Common myeloid progenitor, CD34-positive (primary cell): ENCODE measurements at regions not wholly inside any gene's neighbourhood (a gene's known extent, or its start where the extent isn't known, plus 50 kb on each side); places are given as distances from the start of the nearest gene placed in this dataset.

Source experiments
- CTCF ChIA-PET: fragments of 350-600 bp; sonication (Branson Sonifier 250); formaldehyde crosslinking; loops from one replicate; lab custom pipeline; 2021; ENCODE audit warnings: antibody characterized with exemption; lab: Charles Lee
- POLR2A ChIA-PET: fragments of 350-600 bp; sonication (Branson Sonifier 250); formaldehyde crosslinking; loops from one replicate; lab custom pipeline; 2021; ENCODE audit warnings: antibody characterized with exemption; lab: Charles Lee
- DNase-seq, 3 donors: peaks; one replicate each; pipeline versions ENCODE4 v3.0.0 to v3.0.0-alpha.2; 2013
- H3K27ac ChIP-seq, 2 experiments: 1 replicate in 1 of 2; 2 replicates in 1 of 2; pipeline ENCODE4 v1.7.0; 2013; ENCODE audit warnings: inconsistent platforms in 2 of 2, low read length in 2 of 2, mild to moderate bottlenecking in 2 of 2, low read depth in 1 of 2, moderate library complexity in 1 of 2; ENCODE audit not compliant: severe bottlenecking in 2 of 2, insufficient read depth in 1 of 2, poor library complexity in 1 of 2
- H3K27me3 ChIP-seq, 5 experiments: replicated peaks in 2 of 5; 1 replicate in 3 of 5; 2 replicates in 2 of 5; pipeline versions ENCODE4 v1.6.1 to v1.7.0; 2013; ENCODE audit warnings: low read length in 4 of 5, mild to moderate bottlenecking in 2 of 5, moderate library complexity in 2 of 5, inconsistent platforms in 1 of 5; ENCODE audit not compliant: insufficient read depth in 5 of 5, control insufficient read depth in 4 of 5
- H3K36me3 ChIP-seq, 4 experiments: 1 replicate in 2 of 4; 2 replicates in 2 of 4; pipeline versions ENCODE4 v1.6.1 to v1.7.0; 2013; ENCODE audit warnings: low read length in 3 of 4, control low read depth in 1 of 4, mild to moderate bottlenecking in 1 of 4; ENCODE audit not compliant: control insufficient read depth in 4 of 4, insufficient read depth in 4 of 4
- H3K4me1 ChIP-seq, 4 experiments: 1 replicate in 3 of 4; 2 replicates in 1 of 4; pipeline versions ENCODE4 v1.6.1 to v1.7.1; 2013; ENCODE audit warnings: low read length in 3 of 4, mild to moderate bottlenecking in 3 of 4, control low read depth in 1 of 4, inconsistent platforms in 1 of 4, moderate library complexity in 1 of 4; ENCODE audit not compliant: control insufficient read depth in 4 of 4, insufficient read depth in 4 of 4; ENCODE audit errors: control extremely low read depth in 1 of 4
- H3K4me3 ChIP-seq, 7 experiments: 1 replicate in 4 of 7; 2 replicates in 3 of 7; pipeline versions ENCODE4 v1.5.1 to v1.7.0; 2013; ENCODE audit warnings: mild to moderate bottlenecking in 7 of 7, low read length in 6 of 7, moderate library complexity in 6 of 7, inconsistent platforms in 2 of 7, low read depth in 2 of 7, control low read depth in 1 of 7; ENCODE audit not compliant: insufficient read depth in 4 of 7, control insufficient read depth in 1 of 7; ENCODE audit errors: extremely low read depth in 1 of 7
- H3K9me3 ChIP-seq, 5 experiments: 1 replicate in 4 of 5; 2 replicates in 1 of 5; pipeline versions ENCODE4 v1.6.1 to v1.7.1; 2013; ENCODE audit warnings: low read length in 4 of 5, mild to moderate bottlenecking in 2 of 5, inconsistent platforms in 1 of 5, low read depth in 1 of 5, moderate library complexity in 1 of 5; ENCODE audit not compliant: control insufficient read depth in 4 of 5, insufficient read depth in 2 of 5; ENCODE audit errors: control extremely low read depth in 1 of 5
- WGBS: methylation state at CpG from one replicate; pipeline ENCODE4 v1.1.5; 2013; ENCODE audit not compliant: insufficient coverage; 5-methylcytosine and 5-hydroxymethylcytosine counted together

DNA sequence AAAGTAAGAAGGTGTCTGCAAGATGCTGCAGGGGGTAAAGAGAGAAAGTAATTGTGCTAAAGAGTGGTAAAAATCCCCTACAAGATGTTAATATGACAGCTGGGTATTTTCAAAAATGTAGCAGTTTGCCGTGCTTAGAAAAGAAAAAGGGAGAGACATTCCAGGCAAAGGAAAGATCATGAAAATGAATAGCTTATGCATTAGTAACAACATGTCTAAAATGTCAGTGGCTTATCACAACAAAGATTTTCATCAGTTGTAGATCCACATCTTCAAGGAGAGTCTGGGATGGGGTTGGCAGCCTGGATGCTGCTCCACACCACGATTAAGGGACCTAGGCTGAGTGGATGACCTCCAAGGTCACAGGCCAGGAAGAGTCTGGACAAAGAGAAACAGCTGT, 920.9 kb downstream of the GRID1 start:
- H3K27ac ChIP-seq, result no peak overlapping the region
- no peaks in the 10 kb centered on the region for H3K4me1 ChIP-seq
- no peaks in the 10 kb centered on the region for H3K9me3 ChIP-seq
- CTCF ChIA-PET, result no interaction called here
- no peaks in the 10 kb centered on the region for H3K36me3 ChIP-seq
- POLR2A ChIA-PET, result no interaction called here
- H3K4me3 ChIP-seq, result no peak overlapping the region
- 83% methylated on average over 1 of the region's 2 CpGs for WGBS
- no peak for DNase-seq
- H3K27me3 ChIP-seq, result no peaks in the 10 kb centered on the region

DNA sequence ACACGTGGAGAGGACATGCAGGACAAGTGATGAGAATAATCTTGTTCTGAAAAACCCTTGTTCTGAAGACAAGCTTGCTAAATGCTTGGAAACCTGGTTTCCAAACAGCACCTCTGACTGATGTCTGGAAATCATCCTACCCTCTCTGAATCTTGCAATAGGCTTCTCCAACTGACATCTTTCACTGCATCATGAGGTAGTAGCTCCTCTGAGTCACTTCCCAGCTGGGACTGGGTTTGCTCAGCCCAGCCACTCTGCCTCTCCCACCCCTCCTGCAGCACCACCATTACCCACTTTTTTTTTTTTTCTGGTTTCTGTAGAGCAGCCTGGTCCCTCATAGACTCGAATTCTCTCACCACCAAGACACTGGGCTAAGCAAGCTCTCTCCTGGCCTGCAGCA, 919.8 kb downstream of the GRID1 start:
- no peaks in the 10 kb centered on the region for H3K36me3 ChIP-seq
- POLR2A ChIA-PET, result no interaction called here
- CTCF ChIA-PET, result no interaction called here

DNA sequence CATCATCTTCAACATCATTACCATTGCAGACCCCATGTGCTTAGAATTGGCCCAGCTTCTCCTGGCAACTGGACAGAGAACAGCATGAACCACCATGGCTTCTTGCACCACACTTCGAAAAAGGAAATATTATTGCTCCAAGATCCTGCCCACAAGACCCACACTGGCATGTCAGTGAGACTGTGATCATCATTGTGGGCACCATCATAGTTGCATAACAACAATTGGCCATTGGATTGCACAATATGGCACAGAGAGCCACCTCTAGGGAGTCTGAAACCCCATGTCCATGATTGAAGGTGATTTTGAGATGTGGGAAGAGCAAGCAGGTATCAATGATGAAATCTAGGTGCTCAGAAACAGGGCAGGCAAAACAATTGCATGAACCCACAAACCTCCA, 918.9 kb downstream of the GRID1 start:
- no peak for DNase-seq
- H3K4me3 ChIP-seq, result no peak overlapping the region
- no peaks in the 10 kb centered on the region for H3K36me3 ChIP-seq
- no peaks in the 10 kb centered on the region for H3K9me3 ChIP-seq
- H3K27ac ChIP-seq, result no peak overlapping the region
- no peaks in the 10 kb centered on the region for H3K27me3 ChIP-seq
- WGBS, result 70% methylated on average over 1 of the region's 1 CpG
- H3K4me1 ChIP-seq, result no peaks in the 10 kb centered on the region
- POLR2A ChIA-PET, result no interaction called here
- CTCF ChIA-PET, result no interaction called here

More for the DNA sequence above, 919.8 kb downstream of the GRID1 start:
- Histone ChIP-seq H3K9me3 (no peaks in the 10 kb centered on the region), H3K27me3 (no peaks in the 10 kb centered on the region), H3K4me3 (no peak overlapping the region), H3K27ac (no peak overlapping the region), H3K4me1 (no peaks in the 10 kb centered on the region)
- DNase-seq, result no peak
- WGBS, result 82% methylated on average over 2 of the region's 2 CpGs

DNA sequence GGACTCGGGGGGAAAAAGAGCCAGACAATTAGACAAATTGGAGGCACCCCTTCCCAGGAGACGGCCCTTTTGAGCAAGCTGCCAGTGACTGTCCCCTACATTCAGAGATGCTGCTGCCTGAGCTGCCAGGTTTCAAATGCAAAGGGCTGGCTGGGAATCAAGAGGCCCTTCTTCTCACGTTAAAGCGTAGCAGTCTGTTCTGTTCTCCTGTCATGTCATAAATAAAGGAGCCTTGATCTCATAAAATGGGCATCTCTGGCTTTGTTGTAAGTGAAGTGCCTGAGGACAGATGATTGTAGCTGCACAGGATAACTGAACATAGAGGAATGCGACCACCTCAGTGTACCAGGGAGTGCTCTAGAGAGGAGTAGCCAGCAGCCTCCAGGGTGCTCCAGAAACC, 917.9 kb downstream of the GRID1 start:
- POLR2A ChIA-PET, result no interaction called here
- 95% methylated on average over 5 of the region's 5 CpGs for WGBS
- DNase-seq, result no peak
- Histone ChIP-seq H3K27ac (no peak overlapping the region), H3K4me1 (no peaks in the 10 kb centered on the region), H3K9me3 (no peaks in the 10 kb centered on the region), H3K36me3 (no peaks in the 10 kb centered on the region), H3K4me3 (no peak overlapping the region), H3K27me3 (no peaks in the 10 kb centered on the region)
- CTCF ChIA-PET, result no interaction called here

- Histone ChIP-seq H3K4me1 (no peaks in the 10 kb centered on the region), H3K9me3 (no peaks in the 10 kb centered on the region), H3K4me3 (no peak overlapping the region), H3K27ac (no peak overlapping the region), H3K36me3 (no peaks in the 10 kb centered on the region), H3K27me3 (no peaks in the 10 kb centered on the region)
- no peak for DNase-seq
- ChIA-PET POLR2A (no interaction called here), CTCF (no interaction called here)
- 100% methylated on average over 1 of the region's 1 CpG for WGBS
Observed at GRCh38 chr10:85454386-85454785, 912.2 kb downstream of the GRID1 start.

DNA sequence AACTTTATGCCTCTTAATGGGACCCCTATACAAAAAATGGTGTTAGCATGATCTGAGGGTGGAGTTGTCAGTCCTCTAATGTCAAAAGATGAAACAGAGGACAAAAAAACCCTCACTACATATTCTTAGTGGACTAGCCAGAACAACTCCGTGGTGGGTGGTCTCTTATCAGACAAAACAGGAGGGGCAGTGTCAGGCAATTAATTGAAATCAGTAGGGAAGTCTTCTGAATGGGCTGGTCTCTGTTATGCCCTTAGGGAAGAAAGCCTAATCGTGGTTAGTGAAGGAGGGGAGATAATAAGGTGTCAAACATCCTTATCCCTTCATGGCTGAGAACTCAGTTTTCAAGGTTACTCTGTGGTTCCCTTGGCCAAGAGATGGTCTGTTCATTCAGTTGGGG, 909.4 kb downstream of the GRID1 start:
- ChIA-PET CTCF (interaction anchor here (0.7 kb wide), 1 partner anchor 50 kb away, joined by 4 read pairs; no protein-coding TSS in a partner anchor), POLR2A (no interaction called here)
- H3K9me3 ChIP-seq, result no peaks in the 10 kb centered on the region
- DNase-seq, result no peak
- no peaks in the 10 kb centered on the region for H3K27me3 ChIP-seq
- no peak overlapping the region for H3K4me3 ChIP-seq
- 40% methylated on average over 1 of the region's 2 CpGs for WGBS
- no peak overlapping the region for H3K27ac ChIP-seq
- H3K4me1 ChIP-seq, result no peaks in the 10 kb centered on the region
- H3K36me3 ChIP-seq, result no peaks in the 10 kb centered on the region

DNA sequence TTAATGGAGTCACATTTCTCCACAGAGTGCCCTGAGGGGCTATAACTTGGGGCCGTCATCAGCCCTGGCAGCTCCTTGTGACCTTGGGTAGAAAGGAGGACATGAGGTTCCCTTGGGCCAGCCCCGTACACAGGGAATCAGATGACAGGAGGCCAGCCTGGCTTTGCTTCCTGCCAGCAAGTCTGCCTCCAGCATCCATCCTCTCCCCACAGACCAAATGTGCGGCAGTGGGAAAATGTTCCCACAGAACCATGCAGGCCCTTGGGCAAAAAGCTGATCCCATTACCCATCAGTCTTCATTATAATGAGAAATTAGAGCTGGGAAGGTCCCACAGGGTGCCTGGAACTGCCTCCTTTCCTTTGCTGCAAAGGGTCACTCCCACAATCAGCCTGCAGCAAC, 908.3 kb downstream of the GRID1 start:
- CTCF ChIA-PET, result no interaction called here
- POLR2A ChIA-PET, result no interaction called here

More for the DNA sequence above, 908.3 kb downstream of the GRID1 start:
- no peak for DNase-seq
- WGBS, result 100% methylated on average over 2 of the region's 3 CpGs
- Histone ChIP-seq H3K27me3 (no peaks in the 10 kb centered on the region), H3K27ac (no peak overlapping the region), H3K4me1 (no peaks in the 10 kb centered on the region), H3K4me3 (no peak overlapping the region), H3K36me3 (no peaks in the 10 kb centered on the region), H3K9me3 (no peaks in the 10 kb centered on the region)
